ENCODE measurements at regions not wholly inside any gene's neighbourhood (a gene's known extent, or its start where the extent isn't known, plus 50 kb on each side); places are given as distances from the start of the nearest gene placed in this dataset.
A peak's percentile ranks its signal among the peaks of the same experiment; 100 is the strongest.
"Not testable (repeated sequence)": the region's sequence is repeated elsewhere in the genome, so short reads cannot be mapped to it uniquely, and the experiment has no call there.

- H3K36me3 Mint-ChIP-seq (ENCODE audit: insufficient read depth in 1 of 3, low read depth in 3 of 3) = no peaks in the 10 kb centered on the region
Observed at GRCh38 chr4:116627545-116627944, 457.8 kb downstream of the TRAM1L1 start.

GRCh38 chr4:116619508-116619907 lies 465.9 kb downstream of the TRAM1L1 start:
- not testable (repeated sequence) for H3K9me3 Mint-ChIP-seq; H3K36me3 Mint-ChIP-seq (ENCODE audit: insufficient read depth in 1 of 3, low read depth in 3 of 3); H3K14ac ChIP-seq (ENCODE audit: insufficient read depth, low read length); H2BK5ac ChIP-seq (ENCODE audit: insufficient read length, low read length); DNase-seq; H2BK12ac ChIP-seq (ENCODE audit: insufficient read length, low read depth, low read length); H2BK15ac ChIP-seq (ENCODE audit: low read depth, low read length); H2BK20ac ChIP-seq (ENCODE audit: low read depth, low read length, poor library complexity, severe bottlenecking); H3K27ac ChIP-seq (ENCODE audit: insufficient read length, low read depth, low read length); H3K27me3 Mint-ChIP-seq (ENCODE audit: low read depth); H3K23me2 ChIP-seq (ENCODE audit: insufficient read length, low read depth, low read length, poor library complexity, severe bottlenecking); H4K91ac ChIP-seq (ENCODE audit: insufficient read length, low read depth, low read length); H3K9ac ChIP-seq (ENCODE audit: extremely low read depth, insufficient read length, low read length); H4K20me1 ChIP-seq (ENCODE audit: control insufficient read depth, insufficient read depth, insufficient read length); H3K4ac ChIP-seq (ENCODE audit: low read depth, low read length); H3T11ph ChIP-seq (ENCODE audit: low read length); H3K23ac ChIP-seq (ENCODE audit: insufficient read length, low read depth, low read length); H3K4me3 Mint-ChIP-seq; H2AFZ ChIP-seq (ENCODE audit: low read length); H3K56ac ChIP-seq (ENCODE audit: insufficient read length, low read depth, low read length); H2BK120ac ChIP-seq (ENCODE audit: low read depth, low read length, poor library complexity, severe bottlenecking); H3K4me1 Mint-ChIP-seq; H3K79me2 ChIP-seq (ENCODE audit: insufficient read depth, low read length); H4K5ac ChIP-seq (ENCODE audit: insufficient read length, low read depth, low read length); H3K4me1 ChIP-seq (ENCODE audit: insufficient read depth, low read length); H3K4me2 ChIP-seq (ENCODE audit: insufficient read depth, insufficient read length, low read length); H3K27me3 ChIP-seq (ENCODE audit: insufficient read depth, low read length); H4K8ac ChIP-seq (replicated peaks; ENCODE audit: insufficient read length, low read depth, low read length); H3K18ac ChIP-seq (ENCODE audit: insufficient read length, low read depth, low read length); H2AK5ac ChIP-seq (ENCODE audit: insufficient read length, low read length); H3K9me3 ChIP-seq (ENCODE audit: control insufficient read depth, low read depth, low read length); H3K79me1 ChIP-seq (ENCODE audit: insufficient read depth, low read depth, low read length, poor library complexity, severe bottlenecking)
- peak overlapping the region; percentile 54 to 88 (median 78); a peak in 2 of 7 replicates for H3K27ac Mint-ChIP-seq
- no CpG with 5 or more reads among the region's 8 CpGs for WGBS (ENCODE audit: extremely low coverage, insufficient read length, low lambda C conversion rate)

More at GRCh38 chr4:116627545-116627944, 457.8 kb downstream of the TRAM1L1 start:
- DNase-seq = no peak
- Histone ChIP-seq H2BK120ac (ENCODE audit: low read depth, low read length, poor library complexity, severe bottlenecking) (no peak overlapping the region), H3K9me3 (ENCODE audit: control insufficient read depth, low read depth, low read length) (no peaks in the 10 kb centered on the region), H3K14ac (ENCODE audit: insufficient read depth, low read length) (no peak overlapping the region), H3K27ac (ENCODE audit: insufficient read length, low read depth, low read length) (no peak overlapping the region), H3K27me3 (ENCODE audit: insufficient read depth, low read length) (no peaks in the 10 kb centered on the region), H2BK15ac (ENCODE audit: low read depth, low read length) (no peak overlapping the region), H4K8ac (replicated peaks; ENCODE audit: insufficient read length, low read depth, low read length) (no peak overlapping the region), H3K4me2 (ENCODE audit: insufficient read depth, insufficient read length, low read length) (no peak overlapping the region), H3K4ac (ENCODE audit: low read depth, low read length) (no peak overlapping the region), H3K56ac (ENCODE audit: insufficient read length, low read depth, low read length) (no peak overlapping the region), H2BK5ac (ENCODE audit: insufficient read length, low read length) (no peak overlapping the region), H3K4me1 (ENCODE audit: insufficient read depth, low read length) (no peaks in the 10 kb centered on the region; the same call in 1 of the 2 replicates), H2BK12ac (ENCODE audit: insufficient read length, low read depth, low read length) (no peak overlapping the region), H3T11ph (ENCODE audit: low read length) (no peak overlapping the region), H4K91ac (ENCODE audit: insufficient read length, low read depth, low read length) (no peak overlapping the region), H3K9ac (ENCODE audit: extremely low read depth, insufficient read length, low read length) (no peak overlapping the region), H3K23me2 (ENCODE audit: insufficient read length, low read depth, low read length, poor library complexity, severe bottlenecking) (no peaks in the 10 kb centered on the region), H3K18ac (ENCODE audit: insufficient read length, low read depth, low read length) (no peak overlapping the region), H4K5ac (ENCODE audit: insufficient read length, low read depth, low read length) (no peak overlapping the region), H2AFZ (ENCODE audit: low read length) (no peak overlapping the region), H3K23ac (ENCODE audit: insufficient read length, low read depth, low read length) (no peak overlapping the region), H2BK20ac (ENCODE audit: low read depth, low read length, poor library complexity, severe bottlenecking) (no peak overlapping the region), H3K79me1 (ENCODE audit: insufficient read depth, low read depth, low read length, poor library complexity, severe bottlenecking) (no peaks in the 10 kb centered on the region), H2AK5ac (ENCODE audit: insufficient read length, low read length) (no peak overlapping the region), H4K20me1 (ENCODE audit: control insufficient read depth, insufficient read depth, insufficient read length) (no peaks in the 10 kb centered on the region), H3K79me2 (ENCODE audit: insufficient read depth, low read length) (no peaks in the 10 kb centered on the region)
- Mint-ChIP-seq H3K27ac (no peak overlapping the region), H3K4me3 (no peak overlapping the region), H3K27me3 (ENCODE audit: low read depth) (no peaks in the 10 kb centered on the region), H3K4me1 (peaks cover 0 to 8% of the 10 kb centered on the region in 2 experiments; a peak in 2 of 4 replicates), H3K9me3 (no peaks in the 10 kb centered on the region)
- no peak for TF ChIP-seq CTCF (conservative IDR thresholded peaks at IDR 0.05)
- no CpG with 5 or more reads among the region's 1 CpG for WGBS (ENCODE audit: extremely low coverage, insufficient read length, low lambda C conversion rate)
